ENCODE measurements at regions not wholly inside any gene's neighbourhood (a gene's known extent, or its start where the extent isn't known, plus 50 kb on each side); places are given as distances from the start of the nearest gene placed in this dataset.

GRCh38 chr6:56848105-56848504, 106.8 kb upstream of the BEND6 start:
- H2BK12ac ChIP-seq (ENCODE audit: insufficient read length, low read depth, low read length) = no peak overlapping the region
- H3K27me3 ChIP-seq (ENCODE audit: insufficient read depth, low read length) = no peaks in the 10 kb centered on the region
- Mint-ChIP-seq H3K9me3 (no peaks in the 10 kb centered on the region), H3K27ac (no peak overlapping the region), H3K27me3 (ENCODE audit: low read depth) (no peaks in the 10 kb centered on the region), H3K36me3 (ENCODE audit: insufficient read depth in 1 of 3, low read depth in 3 of 3) (peaks cover 0 to 4% (median 2%) of the 10 kb centered on the region in 3 experiments; a peak in 2 of 7 replicates), H3K4me1 (peaks cover 49 to 52% of the 10 kb centered on the region in 2 experiments), H3K4me3 (no peak overlapping the region)
- H3K23ac ChIP-seq (ENCODE audit: insufficient read length, low read depth, low read length) = no peak overlapping the region
- no peaks in the 10 kb centered on the region for H3K9me3 ChIP-seq (ENCODE audit: control insufficient read depth, low read depth, low read length)
- peaks cover 3% of the 10 kb centered on the region for H3K23me2 ChIP-seq (ENCODE audit: insufficient read length, low read depth, low read length, poor library complexity, severe bottlenecking)
- no peak overlapping the region for H3K4ac ChIP-seq (ENCODE audit: low read depth, low read length)
- no peak overlapping the region for H2BK15ac ChIP-seq (ENCODE audit: low read depth, low read length)
- H3K18ac ChIP-seq (ENCODE audit: insufficient read length, low read depth, low read length) = no peak overlapping the region
- H3K4me2 ChIP-seq (ENCODE audit: insufficient read depth, insufficient read length, low read length) = no peak overlapping the region
- H2AK5ac ChIP-seq (ENCODE audit: insufficient read length, low read length) = no peak overlapping the region
- H3T11ph ChIP-seq (ENCODE audit: low read length) = no peak overlapping the region
- H2BK20ac ChIP-seq (ENCODE audit: low read depth, low read length, poor library complexity, severe bottlenecking) = no peak overlapping the region
- no peak overlapping the region for H3K27ac ChIP-seq (ENCODE audit: insufficient read length, low read depth, low read length)
- TF ChIP-seq CTCF (conservative IDR thresholded peaks at IDR 0.05) = no peak
- H4K91ac ChIP-seq (ENCODE audit: insufficient read length, low read depth, low read length) = no peak overlapping the region
- H3K56ac ChIP-seq (ENCODE audit: insufficient read length, low read depth, low read length) = no peak overlapping the region
- H2BK120ac ChIP-seq (ENCODE audit: low read depth, low read length, poor library complexity, severe bottlenecking) = no peak overlapping the region
- H4K8ac ChIP-seq (replicated peaks; ENCODE audit: insufficient read length, low read depth, low read length) = no peak overlapping the region
- peaks cover 21% of the 10 kb centered on the region; the same call in 1 of the 2 replicates for H3K4me1 ChIP-seq (ENCODE audit: insufficient read depth, low read length)
- H4K5ac ChIP-seq (ENCODE audit: insufficient read length, low read depth, low read length) = no peak overlapping the region
- no peak for DNase-seq
- no peak overlapping the region for H3K14ac ChIP-seq (ENCODE audit: insufficient read depth, low read length)
- no peak overlapping the region for H2AFZ ChIP-seq (ENCODE audit: low read length)
- H2BK5ac ChIP-seq (ENCODE audit: insufficient read length, low read length) = no peak overlapping the region
- peaks cover 5% of the 10 kb centered on the region; the same call in 1 of the 2 replicates for H3K79me2 ChIP-seq (ENCODE audit: insufficient read depth, low read length)
- no peak overlapping the region for H3K9ac ChIP-seq (ENCODE audit: extremely low read depth, insufficient read length, low read length)
- H4K20me1 ChIP-seq (ENCODE audit: control insufficient read depth, insufficient read depth, insufficient read length) = no peaks in the 10 kb centered on the region
- no peaks in the 10 kb centered on the region for H3K79me1 ChIP-seq (ENCODE audit: insufficient read depth, low read depth, low read length, poor library complexity, severe bottlenecking)
